GM12891 (cell line): ENCODE measurements at regions not wholly inside any gene's neighbourhood (a gene's known extent, or its start where the extent isn't known, plus 50 kb on each side); places are given as distances from the start of the nearest gene placed in this dataset.

Source experiments
- POLR2A ChIP-seq: IDR thresholded peaks from 2 replicates; pipeline ENCODE4 v1.6.1; 2011; ENCODE audit warnings: low read depth, low read length, control low read depth
- TAF1 ChIP-seq: IDR thresholded peaks from 2 replicates; pipeline ENCODE4 v1.6.1; 2011; ENCODE audit warnings: low read depth, low read length, control low read depth

- no peak for TF ChIP-seq POLR2A
- TF ChIP-seq TAF1, result no peak
Observed at GRCh38 chr20:17043323-17043722, 183.5 kb upstream of the PCSK2 start.
